ENCODE measurements at regions not wholly inside any gene's neighbourhood (a gene's known extent, or its start where the extent isn't known, plus 50 kb on each side); places are given as distances from the start of the nearest gene placed in this dataset.

DNA sequence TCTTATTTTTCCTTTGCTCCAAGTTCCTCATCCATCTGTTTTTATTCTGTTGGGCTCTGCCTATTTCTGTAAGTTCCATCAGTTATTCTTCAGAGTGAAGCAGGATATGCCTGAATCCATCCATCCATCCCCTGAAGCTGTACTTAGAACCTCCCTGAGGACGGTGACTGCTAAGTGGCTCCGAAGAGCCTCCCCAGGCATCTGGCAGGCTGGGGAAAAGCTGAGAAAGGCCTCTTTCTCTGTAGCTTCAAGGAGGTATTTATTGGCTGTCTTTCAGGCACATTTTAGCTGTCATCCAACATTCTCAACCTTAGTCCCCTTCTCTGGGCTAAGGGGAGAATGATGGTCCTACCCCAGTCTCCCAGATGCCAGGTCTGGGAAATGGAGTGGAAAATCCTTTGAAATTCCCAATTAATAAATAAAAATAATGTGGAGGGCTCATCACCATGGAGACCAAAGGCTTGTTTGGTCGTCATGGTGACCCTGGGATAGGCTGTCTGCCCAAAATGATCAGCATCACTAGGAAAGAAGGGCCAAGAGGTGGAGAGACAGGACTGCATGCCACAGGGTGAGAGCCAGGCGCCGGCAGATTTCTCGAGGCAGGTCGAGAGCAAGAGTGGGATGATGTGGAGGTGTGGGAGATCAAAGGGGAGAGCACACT, 82.0 kb downstream of the UBIAD1 start:
- DNase-seq = peak in 2 of 5 donors; percentile 58 to 72
- intact Hi-C loops (cut with DNase I) = no loop called here
- H3K9ac ChIP-seq (ENCODE audit: low read length in 3 of 3) = no peak overlapping the region
- no peaks in the 10 kb centered on the region for H3K36me3 ChIP-seq (ENCODE audit: control insufficient read depth in 2 of 3, insufficient read depth in 3 of 3, low read length in 3 of 3)
- TF ChIP-seq, protein P1, sequence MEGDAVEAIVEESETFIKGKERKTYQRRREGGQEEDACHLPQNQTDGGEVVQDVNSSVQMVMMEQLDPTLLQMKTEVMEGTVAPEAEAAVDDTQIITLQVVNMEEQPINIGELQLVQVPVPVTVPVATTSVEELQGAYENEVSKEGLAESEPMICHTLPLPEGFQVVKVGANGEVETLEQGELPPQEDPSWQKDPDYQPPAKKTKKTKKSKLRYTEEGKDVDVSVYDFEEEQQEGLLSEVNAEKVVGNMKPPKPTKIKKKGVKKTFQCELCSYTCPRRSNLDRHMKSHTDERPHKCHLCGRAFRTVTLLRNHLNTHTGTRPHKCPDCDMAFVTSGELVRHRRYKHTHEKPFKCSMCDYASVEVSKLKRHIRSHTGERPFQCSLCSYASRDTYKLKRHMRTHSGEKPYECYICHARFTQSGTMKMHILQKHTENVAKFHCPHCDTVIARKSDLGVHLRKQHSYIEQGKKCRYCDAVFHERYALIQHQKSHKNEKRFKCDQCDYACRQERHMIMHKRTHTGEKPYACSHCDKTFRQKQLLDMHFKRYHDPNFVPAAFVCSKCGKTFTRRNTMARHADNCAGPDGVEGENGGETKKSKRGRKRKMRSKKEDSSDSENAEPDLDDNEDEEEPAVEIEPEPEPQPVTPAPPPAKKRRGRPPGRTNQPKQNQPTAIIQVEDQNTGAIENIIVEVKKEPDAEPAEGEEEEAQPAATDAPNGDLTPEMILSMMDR (IDR thresholded peaks at IDR 0.05; ENCODE audit: borderline replicate concordance, extremely low read depth, insufficient read depth) = no peak
- no peaks in the 10 kb centered on the region for H3K4me1 ChIP-seq (ENCODE audit: control insufficient read depth in 2 of 3, insufficient read depth in 2 of 3, low read depth in 1 of 3, low read length in 3 of 3)
- no peak overlapping the region for H3K4me3 ChIP-seq (ENCODE audit: low read length in 3 of 3)
- peaks cover 0 to under 1% (median 0%) of the 10 kb centered on the region in 3 donors for H3K9me3 ChIP-seq (ENCODE audit: control insufficient read depth in 2 of 3, insufficient read depth in 1 of 3, low read length in 3 of 3)
- H3K27ac ChIP-seq (ENCODE audit: low read depth in 2 of 2, low read length in 2 of 2) = no peak overlapping the region
- no peak for FAIRE-seq
- peaks cover 2% of the 10 kb centered on the region for H3K27me3 ChIP-seq (ENCODE audit: control insufficient read depth, insufficient read depth, low read length)

DNA sequence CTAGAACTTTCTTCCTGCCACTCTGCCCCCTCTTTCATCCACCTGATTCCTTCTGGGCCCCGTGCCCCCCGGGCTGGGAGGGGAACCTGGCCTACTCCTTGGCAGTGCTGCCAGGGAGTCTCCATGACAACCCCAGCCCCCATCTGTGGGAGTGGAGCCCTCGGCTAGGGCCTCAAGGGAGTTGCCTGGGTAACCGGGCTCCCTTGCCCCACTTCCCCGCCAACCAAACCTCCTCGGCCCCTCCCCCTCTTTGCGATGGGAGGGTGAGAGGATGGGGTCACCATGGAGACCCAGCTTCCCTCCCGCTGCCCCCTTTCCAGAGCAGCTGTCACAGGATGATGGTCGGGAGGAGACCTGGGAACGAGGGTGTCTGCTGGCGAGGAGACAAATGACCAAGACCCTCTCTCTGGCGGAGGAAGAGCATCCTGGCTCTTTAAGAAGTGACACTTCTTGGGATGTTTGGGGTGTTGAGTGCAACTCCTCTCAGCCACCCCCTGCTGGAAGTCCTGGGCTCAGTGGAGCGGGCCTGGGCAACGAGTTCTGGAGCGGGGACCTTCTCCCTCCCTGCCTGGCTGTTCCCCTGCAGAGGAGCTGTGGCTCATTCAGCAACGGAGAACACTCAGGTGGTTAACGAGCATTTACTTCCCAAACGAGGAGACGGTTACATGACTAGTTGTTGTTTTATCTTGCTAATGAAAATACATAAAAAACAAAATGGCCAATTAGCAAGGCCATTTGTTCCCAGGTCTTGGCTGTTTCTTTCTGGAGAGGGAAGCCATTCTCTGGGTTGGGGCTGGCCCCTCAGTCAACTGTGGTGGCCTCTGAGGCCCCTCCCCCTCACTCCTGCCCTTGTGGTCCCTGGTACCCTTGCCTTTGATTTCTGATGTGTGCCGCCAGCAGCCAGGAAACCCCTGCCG, 82.8 kb downstream of the UBIAD1 start:
- FAIRE-seq (no peak), DNase-seq (peak in 4 of 5 donors; percentile 91 to 95 (median 94))
- TF ChIP-seq, protein P1 (IDR thresholded peaks at IDR 0.05; ENCODE audit: borderline replicate concordance, extremely low read depth, insufficient read depth) = no peak
- intact Hi-C loops (cut with DNase I) = no loop called here
- Histone ChIP-seq H3K27ac (ENCODE audit: low read depth in 2 of 2, low read length in 2 of 2) (no peak overlapping the region), H3K9me3 (ENCODE audit: control insufficient read depth in 2 of 3, insufficient read depth in 1 of 3, low read length in 3 of 3) (no peaks in the 10 kb centered on the region), H3K4me1 (ENCODE audit: control insufficient read depth in 2 of 3, insufficient read depth in 2 of 3, low read depth in 1 of 3, low read length in 3 of 3) (no peaks in the 10 kb centered on the region), H3K27me3 (ENCODE audit: control insufficient read depth, insufficient read depth, low read length) (no peaks in the 10 kb centered on the region), H3K36me3 (ENCODE audit: control insufficient read depth in 2 of 3, insufficient read depth in 3 of 3, low read length in 3 of 3) (no peaks in the 10 kb centered on the region), H3K9ac (ENCODE audit: low read length in 3 of 3) (no peak overlapping the region), H3K4me3 (ENCODE audit: low read length in 3 of 3) (no peak overlapping the region)

DNA sequence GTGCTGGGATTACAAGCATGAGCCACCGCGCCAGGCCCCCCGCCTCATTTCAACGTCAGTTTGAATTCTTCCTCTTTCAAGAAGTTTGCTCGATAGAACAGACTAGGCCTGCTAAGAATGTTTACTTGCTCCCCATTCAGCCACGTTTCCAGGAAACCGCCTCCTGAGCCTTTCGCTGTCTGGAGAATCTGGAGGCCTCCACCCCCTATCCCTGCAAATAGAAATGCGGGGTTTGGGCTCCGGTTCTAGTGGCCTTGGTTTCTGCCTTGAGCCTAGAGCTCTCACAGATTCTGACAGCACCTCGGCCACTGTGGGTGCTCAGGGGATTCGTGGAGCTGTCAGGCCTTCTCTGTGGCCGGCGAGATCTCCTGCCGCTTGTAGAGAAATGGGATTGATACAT, 84.3 kb downstream of the UBIAD1 start:
- H3K36me3 ChIP-seq (ENCODE audit: control insufficient read depth in 2 of 3, insufficient read depth in 3 of 3, low read length in 3 of 3) = no peaks in the 10 kb centered on the region
- no peak for FAIRE-seq
- H3K4me1 ChIP-seq (ENCODE audit: control insufficient read depth in 2 of 3, insufficient read depth in 2 of 3, low read depth in 1 of 3, low read length in 3 of 3) = no peaks in the 10 kb centered on the region
- TF ChIP-seq, protein P1 (IDR thresholded peaks at IDR 0.05; ENCODE audit: borderline replicate concordance, extremely low read depth, insufficient read depth) = no peak
- H3K4me3 ChIP-seq (ENCODE audit: low read length in 3 of 3) = no peak overlapping the region
- no peak for DNase-seq
- intact Hi-C loops (cut with DNase I) = no loop called here
- no peaks in the 10 kb centered on the region for H3K9me3 ChIP-seq (ENCODE audit: control insufficient read depth in 2 of 3, insufficient read depth in 1 of 3, low read length in 3 of 3)
- no peak overlapping the region for H3K27ac ChIP-seq (ENCODE audit: low read depth in 2 of 2, low read length in 2 of 2)
- no peak overlapping the region for H3K9ac ChIP-seq (ENCODE audit: low read length in 3 of 3)
- H3K27me3 ChIP-seq (ENCODE audit: control insufficient read depth, insufficient read depth, low read length) = no peaks in the 10 kb centered on the region
